KMS-11 (cell line): ENCODE measurements at regions not wholly inside any gene's neighbourhood (a gene's known extent, or its start where the extent isn't known, plus 50 kb on each side); places are given as distances from the start of the nearest gene placed in this dataset.

Experiments
- H2AFZ ChIP-seq: fragments of 200-600 bp; sonication (generic); 2 replicates; pipeline ENCODE4 v1.6.1; 2016; ENCODE audit warnings: antibody characterized with exemption, mixed run types, low read depth
- H3K27ac ChIP-seq: fragments of 200-600 bp; sonication (generic); 2 replicates; pipeline ENCODE4 v1.6.1; 2016; ENCODE audit warnings: mild to moderate bottlenecking, mixed run types
- H3K27me3 ChIP-seq: fragments of 200-600 bp; sonication (generic); 2 replicates; pipeline ENCODE4 v1.6.1; 2017; ENCODE audit warnings: mild to moderate bottlenecking, low read depth, mixed run types, moderate library complexity; ENCODE audit not compliant: insufficient read depth
- H3K36me3 ChIP-seq: fragments of 200-600 bp; sonication (generic); 2 replicates; pipeline ENCODE4 v1.6.1; 2017; ENCODE audit warnings: mild to moderate bottlenecking, mixed run types; ENCODE audit not compliant: insufficient read depth
- H3K4me1 ChIP-seq: fragments of 200-600 bp; sonication (generic); 2 replicates; pipeline ENCODE4 v1.6.1; 2016; ENCODE audit warnings: mild to moderate bottlenecking, low read depth, mixed run types; ENCODE audit not compliant: poor library complexity, severe bottlenecking
- H3K4me2 ChIP-seq: fragments of 200-600 bp; sonication (generic); 2 replicates; pipeline ENCODE4 v1.7.0; 2016; ENCODE audit warnings: mild to moderate bottlenecking, mixed run types
- H3K4me3 ChIP-seq: fragments of 200-600 bp; sonication (generic); IDR thresholded peaks from 2 replicates; pipeline ENCODE4 v1.6.1; 2017; ENCODE audit warnings: low read depth, low read length, mixed read lengths; ENCODE audit not compliant: insufficient read depth
- H3K79me2 ChIP-seq: fragments of 200-600 bp; sonication (generic); 2 replicates; pipeline ENCODE4 v1.6.1; 2016; ENCODE audit warnings: low read depth, mixed run types; ENCODE audit not compliant: insufficient read depth
- H3K9ac ChIP-seq: fragments of 200-600 bp; sonication (generic); 2 replicates; pipeline ENCODE4 v1.6.1; 2016; ENCODE audit warnings: mild to moderate bottlenecking, mixed run types
- H4K20me1 ChIP-seq: fragments of 200-600 bp; sonication (generic); 2 replicates; pipeline ENCODE4 v1.6.1; 2016; ENCODE audit warnings: mild to moderate bottlenecking, mixed run types; ENCODE audit not compliant: insufficient read depth
- CTCF ChIP-seq: fragments of 200-600 bp; sonication (generic); conservative IDR thresholded peaks from 2 replicates; pipeline ENCODE4 v1.6.1; 2017; ENCODE audit warnings: low read depth, mild to moderate bottlenecking, antibody characterized with exemption, low read length, moderate library complexity, mixed read lengths

GRCh38 chr1:80158771-80159170 is 1152.2 kb upstream of the ADGRL4 start:
- Histone ChIP-seq H3K27ac (no peak overlapping the region), H3K4me3 (no peak overlapping the region), H4K20me1 (no peaks in the 10 kb centered on the region), H3K27me3 (no peaks in the 10 kb centered on the region), H3K4me1 (no peaks in the 10 kb centered on the region), H3K9ac (no peak overlapping the region), H3K4me2 (no peak overlapping the region), H3K79me2 (no peaks in the 10 kb centered on the region), H2AFZ (no peak overlapping the region), H3K36me3 (no peaks in the 10 kb centered on the region)
- no peak for TF ChIP-seq CTCF

- no peaks in the 10 kb centered on the region for H3K36me3 ChIP-seq
- H2AFZ ChIP-seq, result no peak overlapping the region
- H3K79me2 ChIP-seq, result no peaks in the 10 kb centered on the region
- no peaks in the 10 kb centered on the region for H3K27me3 ChIP-seq
- TF ChIP-seq CTCF, result no peak
- no peak overlapping the region for H3K4me3 ChIP-seq
- no peak overlapping the region for H3K9ac ChIP-seq
- H3K27ac ChIP-seq, result no peak overlapping the region
- H3K4me2 ChIP-seq, result no peak overlapping the region
- no peaks in the 10 kb centered on the region for H3K4me1 ChIP-seq
- H4K20me1 ChIP-seq, result no peaks in the 10 kb centered on the region
Measured at GRCh38 chr1:80158266-80158665, 1151.7 kb upstream of the ADGRL4 start.

GRCh38 chr1:80155371-80155770 is 1148.8 kb upstream of the ADGRL4 start:
- Histone ChIP-seq H3K36me3 (no peaks in the 10 kb centered on the region), H3K9ac (no peak overlapping the region), H3K4me1 (no peaks in the 10 kb centered on the region), H4K20me1 (no peaks in the 10 kb centered on the region), H3K27me3 (no peaks in the 10 kb centered on the region), H3K27ac (no peak overlapping the region), H3K79me2 (no peaks in the 10 kb centered on the region), H3K4me3 (no peak overlapping the region), H3K4me2 (no peak overlapping the region), H2AFZ (no peak overlapping the region)
- no peak for TF ChIP-seq CTCF

GRCh38 chr1:80154176-80154575 is 1147.6 kb upstream of the ADGRL4 start:
- no peaks in the 10 kb centered on the region for H3K36me3 ChIP-seq
- TF ChIP-seq CTCF, result no peak
- no peaks in the 10 kb centered on the region for H3K79me2 ChIP-seq
- H3K4me1 ChIP-seq, result no peaks in the 10 kb centered on the region
- no peak overlapping the region for H3K9ac ChIP-seq
- no peak overlapping the region for H3K4me3 ChIP-seq
- no peaks in the 10 kb centered on the region for H4K20me1 ChIP-seq
- no peaks in the 10 kb centered on the region for H3K27me3 ChIP-seq
- H2AFZ ChIP-seq, result no peak overlapping the region
- H3K27ac ChIP-seq, result no peak overlapping the region
- H3K4me2 ChIP-seq, result no peak overlapping the region

GRCh38 chr1:80153762-80154161 is 1147.2 kb upstream of the ADGRL4 start:
- no peaks in the 10 kb centered on the region for H3K36me3 ChIP-seq
- no peaks in the 10 kb centered on the region for H3K79me2 ChIP-seq
- no peak for TF ChIP-seq CTCF
- no peak overlapping the region for H3K4me2 ChIP-seq
- no peaks in the 10 kb centered on the region for H4K20me1 ChIP-seq
- H3K27me3 ChIP-seq, result no peaks in the 10 kb centered on the region
- no peak overlapping the region for H2AFZ ChIP-seq
- no peak overlapping the region for H3K9ac ChIP-seq
- H3K27ac ChIP-seq, result no peak overlapping the region
- H3K4me3 ChIP-seq, result no peak overlapping the region
- H3K4me1 ChIP-seq, result no peaks in the 10 kb centered on the region
